ENCODE measurements at regions not wholly inside any gene's neighbourhood (a gene's known extent, or its start where the extent isn't known, plus 50 kb on each side); places are given as distances from the start of the nearest gene placed in this dataset.
"Not testable (repeated sequence)": the region's sequence is repeated elsewhere in the genome, so short reads cannot be mapped to it uniquely, and the experiment has no call there.

DNA sequence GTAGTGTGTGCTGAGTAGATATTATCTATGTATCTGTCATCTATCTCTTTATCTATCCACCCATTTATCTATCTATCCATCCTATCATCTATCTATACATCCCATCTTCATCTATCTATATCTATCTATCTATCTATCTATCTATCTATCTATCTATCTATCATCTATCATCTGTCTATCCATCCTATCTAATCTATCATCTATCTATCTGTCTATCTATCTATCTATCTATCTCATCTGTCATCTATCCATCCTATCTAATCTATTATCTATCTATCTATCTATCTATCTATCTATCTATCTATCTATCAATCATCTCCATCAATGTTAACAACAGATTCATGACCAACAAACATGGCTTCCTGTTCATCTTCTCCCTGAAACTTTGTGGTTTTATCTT, 90.5 kb upstream of the SLC24A3 start:
- no peak for DNase-seq

GRCh38 chr20:19122395-19122794, 90.0 kb upstream of the SLC24A3 start:
- DNase-seq = no peak

GRCh38 chr20:19125508-19125907, 86.9 kb upstream of the SLC24A3 start:
- DNase-seq = no peak

DNA sequence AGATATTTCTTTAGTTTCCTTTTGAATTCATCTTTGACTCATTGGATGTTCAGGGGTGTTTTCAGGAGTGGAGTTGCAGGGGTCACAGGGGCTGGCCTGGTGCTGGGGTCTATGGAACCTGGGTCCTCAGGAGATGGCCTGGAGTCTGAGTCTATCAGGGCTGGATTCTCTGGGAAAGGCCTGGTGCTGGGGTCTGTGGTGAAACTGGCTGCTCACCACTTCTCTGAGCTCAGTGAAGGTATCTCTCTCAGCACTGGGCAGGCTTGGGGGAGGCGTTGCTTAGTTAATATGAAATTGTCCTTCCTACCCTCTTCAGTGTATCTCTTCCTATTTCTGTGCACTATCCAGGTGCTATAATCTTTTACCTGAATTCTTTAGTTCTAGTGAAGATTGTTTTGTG, 83.1 kb upstream of the SLC24A3 start:
- DNase-seq = no peak

DNA sequence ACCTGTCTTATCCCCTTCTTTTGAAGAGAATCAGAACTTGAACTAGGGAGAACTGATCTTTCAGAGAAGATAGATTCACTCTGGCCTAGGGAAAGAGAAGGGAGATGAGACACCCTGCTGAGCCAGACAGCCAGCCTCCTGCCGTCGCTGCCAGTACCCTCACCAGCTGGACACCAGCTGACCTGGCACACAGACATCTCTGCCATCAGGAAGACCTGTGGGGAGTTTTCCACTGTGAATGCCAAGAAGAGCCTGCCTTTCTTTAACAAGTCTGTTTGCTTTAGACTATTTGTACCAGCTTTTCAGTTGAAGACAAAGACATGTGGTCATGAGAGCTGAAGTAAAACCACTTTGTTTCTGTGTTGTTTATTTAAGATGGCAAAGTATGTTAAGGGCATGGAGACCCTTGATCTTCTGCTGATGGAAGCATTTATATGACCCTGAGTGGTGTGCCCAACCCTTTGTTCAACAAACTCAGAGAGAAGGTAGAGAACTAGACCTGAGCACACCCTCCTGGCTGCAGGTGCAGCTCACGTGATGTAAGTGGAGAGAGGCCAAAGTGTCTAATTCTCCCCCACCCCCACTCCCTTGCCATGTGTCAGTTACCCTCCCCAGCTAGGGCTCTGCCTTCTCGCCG, 82.3 kb upstream of the SLC24A3 start:
- no peak for DNase-seq

DNA sequence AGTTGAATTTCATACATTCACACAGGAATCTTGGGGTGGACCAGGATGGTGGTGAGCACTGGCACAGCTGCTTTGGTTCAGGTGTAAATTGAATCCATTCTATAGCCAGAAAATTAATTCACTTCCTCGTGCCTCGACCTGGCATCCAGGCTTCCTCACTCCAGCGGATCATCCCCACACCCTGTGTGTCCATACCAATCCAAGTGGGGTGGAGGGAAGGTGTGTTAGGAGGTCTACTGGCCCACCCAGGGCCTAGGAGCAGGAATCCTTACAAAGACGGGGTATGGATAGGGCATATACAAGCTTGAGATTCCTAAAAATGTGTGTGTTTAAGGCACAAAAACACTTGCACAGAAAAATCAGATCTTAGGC, 81.8 kb upstream of the SLC24A3 start:
- no peak for DNase-seq

GRCh38 chr20:19137641-19138040, 74.8 kb upstream of the SLC24A3 start:
- no peak for DNase-seq

GRCh38 chr20:19138758-19139157, 73.7 kb upstream of the SLC24A3 start:
- DNase-seq = no peak

- DNase-seq = not testable (repeated sequence)
Observed at GRCh38 chr20:19139584-19139983, 72.9 kb upstream of the SLC24A3 start.

DNA sequence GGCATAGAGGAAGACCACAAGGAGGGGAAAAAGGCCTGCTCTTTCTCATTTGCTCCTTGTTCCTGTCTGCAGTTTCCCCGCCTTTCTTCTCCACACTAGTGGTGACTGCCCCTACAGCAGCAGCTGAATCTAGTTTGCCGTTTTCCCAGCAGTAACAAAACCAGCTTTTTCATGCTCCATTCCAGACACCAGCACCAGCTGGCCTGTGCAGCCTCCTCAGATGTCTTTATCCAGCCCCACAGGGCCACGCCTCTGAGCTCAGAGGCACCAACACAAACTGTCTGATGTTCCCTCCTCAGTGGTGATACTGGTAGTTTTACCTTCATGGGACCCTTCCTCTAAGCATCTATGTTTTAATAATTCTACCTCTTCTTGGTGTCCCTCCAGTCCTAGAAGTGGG, 70.4 kb upstream of the SLC24A3 start:
- no peak for DNase-seq

DNA sequence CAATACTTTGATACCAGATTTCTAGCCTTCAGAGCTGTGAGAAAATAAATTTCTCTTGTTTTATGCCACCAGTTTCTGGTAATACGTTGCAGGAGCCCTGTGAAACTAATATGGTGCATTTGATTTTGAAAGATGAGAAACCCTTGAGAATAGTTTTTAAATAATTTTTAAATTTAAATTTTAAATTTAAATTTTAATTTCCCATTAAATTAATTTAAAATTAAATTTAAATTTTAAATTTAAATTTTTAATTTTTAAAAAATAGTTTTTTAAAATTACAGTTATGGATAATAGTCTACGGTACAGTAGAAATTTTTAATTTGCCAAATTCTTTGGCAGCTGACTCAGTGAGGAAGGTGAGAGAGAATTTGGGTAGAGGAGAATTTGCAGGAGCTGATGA, 68.6 kb upstream of the SLC24A3 start:
- DNase-seq = no peak

DNA sequence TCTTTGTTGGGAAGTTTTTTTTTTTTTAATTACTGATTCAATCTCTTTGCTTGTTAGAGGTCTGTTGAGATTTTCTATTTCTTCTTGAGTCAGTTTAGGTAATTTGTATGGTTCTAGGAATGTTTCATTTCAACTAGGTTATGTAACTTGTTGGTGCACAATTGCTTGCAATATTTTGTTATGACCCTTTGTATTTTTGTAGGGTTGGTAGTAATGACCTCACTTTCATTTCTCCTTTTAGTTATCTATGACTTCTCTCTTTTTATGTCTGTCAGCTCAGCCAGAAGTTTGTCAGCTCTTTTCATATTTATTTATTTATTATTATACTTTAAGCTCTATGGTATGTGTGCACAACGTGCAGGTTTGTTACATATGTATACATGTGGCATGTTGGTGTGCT, 51.1 kb upstream of the SLC24A3 start:
- DNase-seq = no peak
